Erythroblast (primary cell): ENCODE measurements at regions not wholly inside any gene's neighbourhood (a gene's known extent, or its start where the extent isn't known, plus 50 kb on each side); places are given as distances from the start of the nearest gene placed in this dataset.

Experiments used
- GATA1 ChIP-seq: IDR thresholded peaks from 2 replicates; pipeline ENCODE4 v1.6.1; 2011; ENCODE audit warnings: low read depth, mild to moderate bottlenecking, control low read depth, low read length, moderate library complexity
- POLR2A ChIP-seq: IDR thresholded peaks from 2 replicates; pipeline ENCODE4 v1.6.1; 2011; ENCODE audit warnings: mild to moderate bottlenecking, low read length

GRCh38 chr17:79546386-79546785 is 64.5 kb downstream of the RBFOX3 start:
- no peak for TF ChIP-seq POLR2A
- no peak for TF ChIP-seq GATA1
